Cardiac fibroblast (primary cell): ENCODE measurements at regions not wholly inside any gene's neighbourhood (a gene's known extent, or its start where the extent isn't known, plus 50 kb on each side); places are given as distances from the start of the nearest gene placed in this dataset.

ENCODE experiments used
- DNase-seq, 2 donors: peaks; one replicate each; pipeline versions ENCODE4 v3.0.0 to v3.0.0-alpha.2; 2010; ENCODE audit warnings: low read depth in 2 of 2
- H3K4me3 ChIP-seq, 2 donors: replicated peaks in 1 of 2; 1 replicate in 1 of 2; 2 replicates in 1 of 2; pipeline ENCODE4 v1.5.1; 2011; ENCODE audit warnings: low read depth in 2 of 2, low read length in 2 of 2, mild to moderate bottlenecking in 2 of 2, moderate library complexity in 1 of 2
- TF ChIP-seq, protein P1 (sequence below): IDR thresholded peaks from one replicate; pipeline ENCODE4 v1.5.1; 2011; ENCODE audit warnings: low read depth, mild to moderate bottlenecking, low read length, inconsistent platforms

GRCh38 chr1:20432341-20432740 lies 53.7 kb downstream of the CAMK2N1 start:
- DNase-seq, result no peak
- TF ChIP-seq, protein P1, sequence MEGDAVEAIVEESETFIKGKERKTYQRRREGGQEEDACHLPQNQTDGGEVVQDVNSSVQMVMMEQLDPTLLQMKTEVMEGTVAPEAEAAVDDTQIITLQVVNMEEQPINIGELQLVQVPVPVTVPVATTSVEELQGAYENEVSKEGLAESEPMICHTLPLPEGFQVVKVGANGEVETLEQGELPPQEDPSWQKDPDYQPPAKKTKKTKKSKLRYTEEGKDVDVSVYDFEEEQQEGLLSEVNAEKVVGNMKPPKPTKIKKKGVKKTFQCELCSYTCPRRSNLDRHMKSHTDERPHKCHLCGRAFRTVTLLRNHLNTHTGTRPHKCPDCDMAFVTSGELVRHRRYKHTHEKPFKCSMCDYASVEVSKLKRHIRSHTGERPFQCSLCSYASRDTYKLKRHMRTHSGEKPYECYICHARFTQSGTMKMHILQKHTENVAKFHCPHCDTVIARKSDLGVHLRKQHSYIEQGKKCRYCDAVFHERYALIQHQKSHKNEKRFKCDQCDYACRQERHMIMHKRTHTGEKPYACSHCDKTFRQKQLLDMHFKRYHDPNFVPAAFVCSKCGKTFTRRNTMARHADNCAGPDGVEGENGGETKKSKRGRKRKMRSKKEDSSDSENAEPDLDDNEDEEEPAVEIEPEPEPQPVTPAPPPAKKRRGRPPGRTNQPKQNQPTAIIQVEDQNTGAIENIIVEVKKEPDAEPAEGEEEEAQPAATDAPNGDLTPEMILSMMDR, result no peak
- no peak overlapping the region for H3K4me3 ChIP-seq

GRCh38 chr1:20431176-20431460 lies 54.9 kb downstream of the CAMK2N1 start:
- TF ChIP-seq, protein P1, result no peak
- no peak for DNase-seq
- no peak overlapping the region for H3K4me3 ChIP-seq

DNA sequence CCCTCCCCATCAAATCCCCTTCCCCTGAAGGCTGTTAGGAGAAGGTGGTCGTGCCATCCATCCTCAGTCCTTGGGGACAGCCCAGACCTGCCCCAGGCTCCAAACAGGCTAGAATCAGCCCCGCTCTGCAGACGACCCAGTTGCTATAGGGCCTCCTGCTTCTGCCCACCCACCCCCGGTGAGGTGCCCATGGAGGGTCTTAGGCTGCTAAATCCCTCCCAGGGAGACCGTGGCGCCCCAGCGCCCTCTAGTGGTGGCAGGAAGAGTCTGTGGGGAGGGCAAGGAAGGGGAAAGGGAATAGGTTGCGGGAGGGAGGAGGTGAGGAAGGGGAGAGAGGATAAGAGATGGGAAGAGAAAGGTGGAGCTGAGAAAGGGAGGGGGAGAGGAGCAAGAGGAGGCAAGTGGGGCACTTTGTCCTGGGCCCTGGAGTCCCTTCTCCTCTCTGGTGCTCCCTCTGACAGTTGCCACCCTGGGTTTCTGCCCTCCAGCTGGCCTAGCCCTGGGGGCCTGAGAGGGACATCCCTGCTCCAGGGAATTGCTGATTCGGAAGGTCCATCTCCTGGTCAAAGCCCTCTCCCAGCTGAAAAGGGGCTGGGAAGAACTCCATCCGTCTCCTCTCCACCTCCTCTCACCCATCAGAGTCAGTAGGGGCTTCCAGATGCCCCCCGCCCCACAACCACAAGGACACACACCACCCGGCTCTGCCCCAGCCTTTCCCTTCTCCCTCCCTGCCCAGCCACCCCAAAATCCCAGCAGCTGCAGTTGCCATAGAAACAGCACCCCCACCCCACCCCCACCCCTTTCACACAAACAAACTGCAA lies 55.4 kb downstream of the CAMK2N1 start:
- peak; percentile 30 to 43 for DNase-seq
- H3K4me3 ChIP-seq, result no peak overlapping the region
- TF ChIP-seq, protein P1, result peak; percentile 87

DNA sequence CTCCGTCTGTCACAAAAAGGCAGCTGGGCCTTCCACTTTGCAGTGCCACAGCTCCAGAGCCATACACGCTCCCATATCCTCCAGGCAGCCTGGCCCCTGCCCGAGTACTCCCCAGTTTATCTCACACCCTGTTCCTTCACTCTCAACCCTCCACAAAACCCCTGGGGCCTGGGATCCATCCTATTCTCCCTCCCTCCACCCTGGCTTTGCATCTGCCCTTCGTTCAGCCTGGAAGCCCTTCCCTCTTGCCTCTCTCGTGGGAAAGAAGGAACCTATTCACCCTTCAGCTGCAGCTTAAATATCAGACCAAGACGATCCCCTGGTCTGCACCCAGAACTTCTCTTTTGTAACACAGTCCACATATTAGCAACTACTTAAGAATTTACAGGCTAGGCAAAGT lies 56.7 kb downstream of the CAMK2N1 start:
- peak; percentile 25 to 32 for DNase-seq
- TF ChIP-seq, protein P1, result no peak
- no peak overlapping the region for H3K4me3 ChIP-seq

- DNase-seq, result no peak
- no peak overlapping the region for H3K4me3 ChIP-seq
- TF ChIP-seq, protein P1, result no peak
Observed at GRCh38 chr1:20428841-20429240, 57.2 kb downstream of the CAMK2N1 start.

- TF ChIP-seq, protein P1, result no peak
- DNase-seq, result peak; percentile 82 to 92
- no peak overlapping the region for H3K4me3 ChIP-seq
Observed at GRCh38 chr1:20426923-20427322, 59.1 kb downstream of the CAMK2N1 start.

- DNase-seq, result no peak
- TF ChIP-seq, protein P1, result no peak
- H3K4me3 ChIP-seq, result no peak overlapping the region
Observed at GRCh38 chr1:20426371-20426770, 59.6 kb downstream of the CAMK2N1 start.
